Mammary epithelial cell (primary cell): ENCODE measurements at regions not wholly inside any gene's neighbourhood (a gene's known extent, or its start where the extent isn't known, plus 50 kb on each side); places are given as distances from the start of the nearest gene placed in this dataset.

ENCODE experiments used
- EZH2 ChIP-seq: IDR thresholded peaks from 2 replicates; pipeline ENCODE4 v1.6.1; 2012; ENCODE audit warnings: low read length, inconsistent platforms, borderline replicate concordance
- TF ChIP-seq, protein P1 (sequence below), 2 donors: IDR thresholded peaks in 1 of 2; conservative IDR thresholded peaks in 1 of 2; 2 replicates each; pipeline ENCODE4 v1.5.1; 2011 to 2012; ENCODE audit warnings: inconsistent platforms in 2 of 2, low read length in 2 of 2, mild to moderate bottlenecking in 2 of 2, control low read depth in 1 of 2, low read depth in 1 of 2; ENCODE audit not compliant: insufficient read depth in 1 of 2; ENCODE audit errors: extremely low read depth in 1 of 2

DNA sequence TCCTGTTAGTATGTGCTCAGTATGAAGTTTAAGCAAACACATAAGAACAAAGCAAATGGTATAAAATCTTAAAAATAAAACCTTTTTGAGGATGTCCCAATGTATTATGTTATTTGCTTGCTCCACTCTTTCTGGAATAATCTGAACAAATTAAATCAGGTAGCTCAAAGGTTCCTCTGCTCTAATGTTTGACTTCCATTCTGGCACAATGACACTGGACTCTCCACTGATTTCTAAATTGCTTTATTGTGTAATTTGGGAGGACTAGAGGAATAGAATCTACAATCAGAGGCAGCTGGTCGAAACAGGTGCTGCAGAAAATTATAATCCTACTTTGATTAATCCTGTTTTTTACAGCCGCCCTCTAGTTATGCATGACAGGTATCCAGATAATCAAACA, 523.7 kb upstream of the FOXG1 start:
- TF ChIP-seq, protein P1, sequence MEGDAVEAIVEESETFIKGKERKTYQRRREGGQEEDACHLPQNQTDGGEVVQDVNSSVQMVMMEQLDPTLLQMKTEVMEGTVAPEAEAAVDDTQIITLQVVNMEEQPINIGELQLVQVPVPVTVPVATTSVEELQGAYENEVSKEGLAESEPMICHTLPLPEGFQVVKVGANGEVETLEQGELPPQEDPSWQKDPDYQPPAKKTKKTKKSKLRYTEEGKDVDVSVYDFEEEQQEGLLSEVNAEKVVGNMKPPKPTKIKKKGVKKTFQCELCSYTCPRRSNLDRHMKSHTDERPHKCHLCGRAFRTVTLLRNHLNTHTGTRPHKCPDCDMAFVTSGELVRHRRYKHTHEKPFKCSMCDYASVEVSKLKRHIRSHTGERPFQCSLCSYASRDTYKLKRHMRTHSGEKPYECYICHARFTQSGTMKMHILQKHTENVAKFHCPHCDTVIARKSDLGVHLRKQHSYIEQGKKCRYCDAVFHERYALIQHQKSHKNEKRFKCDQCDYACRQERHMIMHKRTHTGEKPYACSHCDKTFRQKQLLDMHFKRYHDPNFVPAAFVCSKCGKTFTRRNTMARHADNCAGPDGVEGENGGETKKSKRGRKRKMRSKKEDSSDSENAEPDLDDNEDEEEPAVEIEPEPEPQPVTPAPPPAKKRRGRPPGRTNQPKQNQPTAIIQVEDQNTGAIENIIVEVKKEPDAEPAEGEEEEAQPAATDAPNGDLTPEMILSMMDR (conservative IDR thresholded peaks at IDR 0.05 in 1 of 2, IDR thresholded peaks at IDR 0.05 in 1 of 2; ENCODE audit: extremely low read depth in 1 of 2, insufficient read depth in 1 of 2, low read depth in 1 of 2, low read length in 2 of 2), result no peak
- no peak for TF ChIP-seq EZH2
